SH-SY5Y (cell line): ENCODE measurements at regions not wholly inside any gene's neighbourhood (a gene's known extent, or its start where the extent isn't known, plus 50 kb on each side); places are given as distances from the start of the nearest gene placed in this dataset.

Experiments used
- GATA2 ChIP-seq: IDR thresholded peaks from 2 replicates; pipeline ENCODE4 v1.6.1; 2011; ENCODE audit warnings: mild to moderate bottlenecking, low read depth, low read length
- GATA3 ChIP-seq: IDR thresholded peaks from 2 replicates; pipeline ENCODE4 v1.6.1; 2011; ENCODE audit warnings: low read depth, mild to moderate bottlenecking, low read length, moderate library complexity

DNA sequence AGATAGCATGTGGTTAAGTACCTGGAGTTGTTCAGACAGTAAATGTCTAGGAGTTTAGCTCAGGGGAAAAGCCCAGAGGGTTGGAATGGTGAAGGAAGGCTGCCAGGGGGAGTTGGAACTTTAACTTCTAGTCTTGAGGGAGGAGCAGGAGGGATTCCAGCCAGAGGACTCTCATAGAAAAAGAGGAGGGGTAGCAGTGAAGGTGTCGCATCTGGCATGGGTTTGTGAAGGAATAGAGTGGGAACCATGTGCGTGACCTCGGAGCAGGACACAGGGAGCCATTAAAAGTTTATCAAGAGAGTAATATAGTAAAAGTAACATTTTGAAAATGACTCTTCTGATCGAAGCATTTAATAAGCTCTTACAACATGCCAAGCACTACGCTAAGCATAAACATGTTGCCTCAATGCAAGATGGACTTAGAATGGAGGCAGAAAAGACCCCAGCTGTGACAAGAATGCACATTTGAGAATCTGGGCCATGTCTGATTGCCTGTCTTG, 632.4 kb upstream of the CAMK1G start:
- TF ChIP-seq GATA3 (no peak), GATA2 (no peak)
